Activated T-helper 2 cell treated with anti-CD3 and anti-CD28 coated beads, Interferon-gamma antibody, Interleukin-2, Interleukin-4, amounts not matched to agents 10 μg/mL and 5 μg/mL and 100 μg/mL, durations not matched to agents 14 hours and 24 hours and 36 hours (primary cell): ENCODE measurements at regions not wholly inside any gene's neighbourhood (a gene's known extent, or its start where the extent isn't known, plus 50 kb on each side); places are given as distances from the start of the nearest gene placed in this dataset.

Experiments
- DNase-seq: peaks from one replicate; pipeline ENCODE4 v3.0.0; 2021; ENCODE audit warnings: low spot score
- H3K27ac Mint-ChIP-seq: one replicate; pipeline ENCODE4 v1.8.0; 2021; ENCODE audit warnings: mixed read lengths
- H3K27me3 Mint-ChIP-seq: one replicate; pipeline ENCODE4 v1.8.0; 2021; ENCODE audit warnings: low read depth, mixed read lengths
- H3K36me3 Mint-ChIP-seq: one replicate; pipeline ENCODE4 v1.8.0; 2021; ENCODE audit warnings: low read depth, mixed read lengths
- H3K4me1 Mint-ChIP-seq: one replicate; pipeline ENCODE4 v1.8.0; 2021; ENCODE audit warnings: low read depth, mixed read lengths
- H3K4me3 Mint-ChIP-seq: one replicate; pipeline ENCODE4 v1.8.0; 2021; ENCODE audit warnings: low read depth, mild to moderate bottlenecking, moderate library complexity, mixed read lengths
- H3K9me3 Mint-ChIP-seq: one replicate; pipeline ENCODE4 v1.8.0; 2021; ENCODE audit warnings: mixed read lengths
- intact Hi-C: fragments of 100-400 bp; cut with micrococcal nuclease; formaldehyde crosslinking; loops from one replicate; pipeline ENCODE4 v1.15.1; 2023

GRCh38 chr2:122737429-122738077, 982.1 kb downstream of the TSN start:
- Mint-ChIP-seq H3K4me3 (no peak overlapping the region), H3K27ac (no peak overlapping the region), H3K9me3 (peaks cover 18% of the 10 kb centered on the region), H3K36me3 (no peaks in the 10 kb centered on the region), H3K4me1 (peaks cover 16% of the 10 kb centered on the region), H3K27me3 (no peaks in the 10 kb centered on the region)
- intact Hi-C loops, result no loop called here
- no peak for DNase-seq

- peak overlapping the region; percentile 32 for H3K27ac Mint-ChIP-seq
- peaks cover 16% of the 10 kb centered on the region for H3K4me1 Mint-ChIP-seq
- no peaks in the 10 kb centered on the region for H3K36me3 Mint-ChIP-seq
- no peak for DNase-seq
- no peaks in the 10 kb centered on the region for H3K27me3 Mint-ChIP-seq
- H3K4me3 Mint-ChIP-seq, result no peak overlapping the region
- H3K9me3 Mint-ChIP-seq, result peaks cover 11% of the 10 kb centered on the region
- intact Hi-C loops, result no loop called here
These were observed 984.5 kb downstream of the TSN start for GRCh38 chr2:122739732-122740593.

GRCh38 chr2:122740594-122740948, 985.1 kb downstream of the TSN start:
- DNase-seq, result no peak
- H3K9me3 Mint-ChIP-seq, result peaks cover 7% of the 10 kb centered on the region
- H3K4me1 Mint-ChIP-seq, result peaks cover 16% of the 10 kb centered on the region
- H3K36me3 Mint-ChIP-seq, result no peaks in the 10 kb centered on the region
- no peaks in the 10 kb centered on the region for H3K27me3 Mint-ChIP-seq
- H3K4me3 Mint-ChIP-seq, result no peak overlapping the region
- intact Hi-C loops, result no loop called here
- H3K27ac Mint-ChIP-seq, result no peak overlapping the region

- Mint-ChIP-seq H3K9me3 (peaks cover 7% of the 10 kb centered on the region), H3K27me3 (no peaks in the 10 kb centered on the region), H3K4me1 (peaks cover 16% of the 10 kb centered on the region), H3K27ac (no peak overlapping the region), H3K4me3 (no peak overlapping the region), H3K36me3 (no peaks in the 10 kb centered on the region)
- intact Hi-C loops, result no loop called here
- DNase-seq, result no peak
These were observed 986.0 kb downstream of the TSN start for GRCh38 chr2:122741403-122741802.

- no peak overlapping the region for H3K27ac Mint-ChIP-seq
- no peak for DNase-seq
- peaks cover 8% of the 10 kb centered on the region for H3K4me1 Mint-ChIP-seq
- no peaks in the 10 kb centered on the region for H3K9me3 Mint-ChIP-seq
- H3K36me3 Mint-ChIP-seq, result no peaks in the 10 kb centered on the region
- no peaks in the 10 kb centered on the region for H3K27me3 Mint-ChIP-seq
- H3K4me3 Mint-ChIP-seq, result no peak overlapping the region
- intact Hi-C loops, result no loop called here
These were observed 987.7 kb downstream of the TSN start for GRCh38 chr2:122743021-122743675.

GRCh38 chr2:122745603-122746002, 990.2 kb downstream of the TSN start:
- Mint-ChIP-seq H3K4me3 (no peak overlapping the region), H3K27me3 (no peaks in the 10 kb centered on the region), H3K9me3 (no peaks in the 10 kb centered on the region), H3K27ac (no peak overlapping the region), H3K4me1 (no peaks in the 10 kb centered on the region), H3K36me3 (no peaks in the 10 kb centered on the region)
- DNase-seq, result no peak
- intact Hi-C loops, result no loop called here

- Mint-ChIP-seq H3K9me3 (peaks cover 7% of the 10 kb centered on the region), H3K27ac (no peak overlapping the region), H3K27me3 (no peaks in the 10 kb centered on the region), H3K4me1 (no peaks in the 10 kb centered on the region), H3K4me3 (no peak overlapping the region), H3K36me3 (no peaks in the 10 kb centered on the region)
- no peak for DNase-seq
- intact Hi-C loops, result no loop called here
These were observed 992.2 kb downstream of the TSN start for GRCh38 chr2:122747670-122748069.

- Mint-ChIP-seq H3K27ac (no peak overlapping the region), H3K4me1 (no peaks in the 10 kb centered on the region), H3K36me3 (no peaks in the 10 kb centered on the region), H3K27me3 (no peaks in the 10 kb centered on the region), H3K4me3 (no peak overlapping the region), H3K9me3 (peaks cover 7% of the 10 kb centered on the region)
- DNase-seq, result no peak
- intact Hi-C loops, result no loop called here
These were observed 993.1 kb downstream of the TSN start for GRCh38 chr2:122748552-122749011.

- Mint-ChIP-seq H3K36me3 (no peaks in the 10 kb centered on the region), H3K4me3 (no peak overlapping the region), H3K9me3 (peaks cover 7% of the 10 kb centered on the region), H3K4me1 (no peaks in the 10 kb centered on the region), H3K27me3 (no peaks in the 10 kb centered on the region), H3K27ac (no peak overlapping the region)
- intact Hi-C loops, result no loop called here
- no peak for DNase-seq
These were observed 994.0 kb downstream of the TSN start for GRCh38 chr2:122749405-122749804.

DNA sequence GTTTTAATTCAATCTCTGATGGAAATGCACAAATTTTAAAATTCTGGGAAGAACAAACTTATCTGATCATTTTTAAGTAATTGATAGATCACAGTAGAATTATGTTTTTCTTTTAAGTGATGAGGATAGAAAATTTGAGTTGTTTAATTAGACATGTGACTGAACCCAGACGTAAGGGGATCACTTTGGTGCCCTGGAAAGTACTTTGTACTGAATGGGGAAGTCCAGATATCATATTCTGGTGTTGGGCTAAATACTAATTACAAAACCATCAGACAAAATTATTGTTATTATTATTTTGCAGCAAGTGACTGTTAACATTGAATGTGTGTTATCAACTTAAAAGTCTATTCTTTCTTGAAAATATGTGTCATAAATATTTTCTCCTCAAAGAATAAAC, 994.6 kb downstream of the TSN start:
- peaks cover 7% of the 10 kb centered on the region for H3K9me3 Mint-ChIP-seq
- H3K36me3 Mint-ChIP-seq, result no peaks in the 10 kb centered on the region
- no peaks in the 10 kb centered on the region for H3K4me1 Mint-ChIP-seq
- no peak overlapping the region for H3K27ac Mint-ChIP-seq
- no peak for DNase-seq
- H3K27me3 Mint-ChIP-seq, result no peaks in the 10 kb centered on the region
- intact Hi-C loops, result no loop called here
- no peak overlapping the region for H3K4me3 Mint-ChIP-seq

- no peak for DNase-seq
- H3K27me3 Mint-ChIP-seq, result no peaks in the 10 kb centered on the region
- no peak overlapping the region for H3K4me3 Mint-ChIP-seq
- peaks cover 11% of the 10 kb centered on the region for H3K9me3 Mint-ChIP-seq
- no peak overlapping the region for H3K27ac Mint-ChIP-seq
- intact Hi-C loops, result no loop called here
- H3K36me3 Mint-ChIP-seq, result no peaks in the 10 kb centered on the region
- H3K4me1 Mint-ChIP-seq, result no peaks in the 10 kb centered on the region
These were observed 995.4 kb downstream of the TSN start for GRCh38 chr2:122750808-122751207.

GRCh38 chr2:122753336-122753735, 997.9 kb downstream of the TSN start:
- no peaks in the 10 kb centered on the region for H3K27me3 Mint-ChIP-seq
- no peak for DNase-seq
- no peak overlapping the region for H3K27ac Mint-ChIP-seq
- H3K4me3 Mint-ChIP-seq, result no peak overlapping the region
- H3K36me3 Mint-ChIP-seq, result no peaks in the 10 kb centered on the region
- H3K9me3 Mint-ChIP-seq, result peaks cover 14% of the 10 kb centered on the region
- no peaks in the 10 kb centered on the region for H3K4me1 Mint-ChIP-seq
- intact Hi-C loops, result no loop called here

- peaks cover 14% of the 10 kb centered on the region for H3K9me3 Mint-ChIP-seq
- no peak overlapping the region for H3K27ac Mint-ChIP-seq
- DNase-seq, result no peak
- no peaks in the 10 kb centered on the region for H3K27me3 Mint-ChIP-seq
- no peaks in the 10 kb centered on the region for H3K36me3 Mint-ChIP-seq
- H3K4me3 Mint-ChIP-seq, result no peak overlapping the region
- H3K4me1 Mint-ChIP-seq, result no peaks in the 10 kb centered on the region
- intact Hi-C loops, result no loop called here
These were observed 999.1 kb downstream of the TSN start for GRCh38 chr2:122754561-122754960.
